ENCODE measurements at regions not wholly inside any gene's neighbourhood (a gene's known extent, or its start where the extent isn't known, plus 50 kb on each side); places are given as distances from the start of the nearest gene placed in this dataset.
"Not testable (repeated sequence)": the region's sequence is repeated elsewhere in the genome, so short reads cannot be mapped to it uniquely, and the experiment has no call there.

DNA sequence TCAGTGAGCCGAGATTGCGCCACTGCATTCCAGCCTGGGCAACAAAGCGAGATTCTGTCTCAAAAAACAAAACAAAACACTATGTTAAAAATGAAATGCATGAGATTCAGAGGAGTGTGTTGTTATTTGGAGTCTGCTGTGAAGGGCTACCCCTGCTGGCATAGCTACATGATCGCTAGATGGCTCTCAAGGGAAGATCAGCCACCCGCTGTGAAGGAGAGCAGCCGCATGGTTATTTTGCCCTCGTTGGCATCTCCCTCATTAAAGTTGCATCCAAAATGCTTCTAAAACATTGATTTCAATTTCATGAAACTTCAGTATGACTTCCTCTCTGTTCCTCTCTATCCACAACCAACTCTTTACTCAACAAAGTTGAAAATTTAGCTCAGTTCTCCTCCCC is 54.8 kb upstream of the NDUFV2 start:
- no peak for ATAC-seq

DNA sequence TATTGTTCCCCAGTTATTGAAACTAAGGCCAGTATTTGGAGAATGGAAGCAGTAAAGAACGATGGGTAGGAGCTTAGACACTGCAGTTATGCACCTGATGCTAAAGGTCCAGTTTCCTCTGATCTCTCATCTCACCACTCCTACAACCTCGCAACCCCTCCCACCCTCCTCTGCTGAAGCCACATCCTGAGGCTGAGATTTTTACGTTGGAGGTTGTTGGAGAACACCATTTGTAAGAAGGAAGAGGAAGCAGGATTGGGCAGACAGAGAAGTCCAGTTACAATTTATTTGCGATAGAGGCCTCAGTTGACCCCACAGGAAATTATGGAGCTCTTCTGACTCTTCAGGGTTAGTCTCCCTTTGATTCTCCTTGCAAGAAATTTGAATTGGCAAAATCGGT is 54.3 kb upstream of the NDUFV2 start:
- ATAC-seq: no peak

More for the DNA sequence above, 54.8 kb upstream of the NDUFV2 start:
- Mint-ChIP-seq H3K36me3 (no peaks in the 10 kb centered on the region), H3K27ac (no peak overlapping the region), H3K4me3 (no peak overlapping the region), H3K4me1 (peaks cover 17% of the 10 kb centered on the region), H3K9me3 (peaks cover 8% of the 10 kb centered on the region)
- DNase-seq (ENCODE audit: low spot score in 2 of 2): no peak

DNA sequence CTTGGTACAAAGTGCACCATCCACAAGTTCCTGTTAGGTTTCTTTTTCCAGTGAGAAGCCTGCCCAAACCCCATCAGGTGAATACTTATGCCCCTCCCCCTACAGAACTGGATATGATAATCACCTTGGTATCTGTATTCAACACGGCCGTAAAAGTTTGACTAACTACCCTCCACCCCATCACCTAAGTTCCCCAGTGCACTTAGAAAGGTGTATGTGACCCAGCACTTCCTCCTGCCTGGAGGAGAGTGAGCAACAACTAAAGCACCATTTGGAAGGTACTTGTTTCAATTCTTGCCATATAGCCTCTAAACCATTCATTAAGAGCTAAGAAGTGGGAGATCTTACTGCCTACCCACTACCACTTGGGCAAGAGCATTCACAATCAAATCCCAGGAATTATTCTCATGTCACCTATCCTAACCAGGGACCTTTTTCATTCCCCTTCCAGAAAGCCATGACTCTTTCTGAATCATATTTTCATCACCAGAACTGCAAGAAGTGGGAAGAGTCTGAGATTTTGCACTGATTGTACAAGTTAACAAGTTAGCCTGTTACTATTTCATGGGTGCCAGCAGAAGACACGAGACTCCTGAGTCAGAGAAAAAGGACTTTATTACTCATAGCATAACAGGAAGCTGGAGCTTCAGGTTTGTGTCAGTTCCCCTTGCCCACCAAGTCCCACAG is 53.5 kb upstream of the NDUFV2 start:
- H3K4me3 Mint-ChIP-seq: no peak overlapping the region
- peaks cover 17% of the 10 kb centered on the region for H3K4me1 Mint-ChIP-seq
- no peaks in the 10 kb centered on the region for H3K36me3 Mint-ChIP-seq
- H3K27ac Mint-ChIP-seq: no peak overlapping the region
- peak; percentile 81 for ATAC-seq
- no peak for DNase-seq (ENCODE audit: low spot score in 2 of 2)
- H3K9me3 Mint-ChIP-seq: peaks cover 8% of the 10 kb centered on the region

More for the DNA sequence above, 54.3 kb upstream of the NDUFV2 start:
- Mint-ChIP-seq H3K27ac (no peak overlapping the region), H3K9me3 (peaks cover 8% of the 10 kb centered on the region), H3K4me1 (peaks cover 17% of the 10 kb centered on the region), H3K36me3 (no peaks in the 10 kb centered on the region), H3K4me3 (no peak overlapping the region)
- no peak for DNase-seq (ENCODE audit: low spot score in 2 of 2)

DNA sequence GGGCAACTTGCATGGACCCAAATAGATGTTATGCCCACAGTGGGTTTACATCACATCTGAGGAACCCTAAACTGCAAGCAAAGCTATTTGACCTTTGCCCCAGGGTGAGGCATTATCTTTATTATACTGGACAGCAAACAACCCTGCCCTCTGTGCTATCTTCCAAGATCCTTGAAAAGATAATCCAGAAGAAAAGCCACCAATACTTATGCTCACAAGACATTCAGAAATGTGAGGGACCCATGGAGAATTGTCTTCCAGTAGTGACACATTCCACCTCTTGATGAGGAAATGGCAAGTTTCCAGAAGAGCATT is 53.0 kb upstream of the NDUFV2 start:
- no peaks in the 10 kb centered on the region for H3K36me3 Mint-ChIP-seq
- DNase-seq (ENCODE audit: low spot score in 2 of 2): no peak
- H3K9me3 Mint-ChIP-seq: peaks cover 8% of the 10 kb centered on the region
- no peak for ATAC-seq
- no peak overlapping the region for H3K4me3 Mint-ChIP-seq
- peaks cover 17% of the 10 kb centered on the region for H3K4me1 Mint-ChIP-seq
- no peak overlapping the region for H3K27ac Mint-ChIP-seq

DNA sequence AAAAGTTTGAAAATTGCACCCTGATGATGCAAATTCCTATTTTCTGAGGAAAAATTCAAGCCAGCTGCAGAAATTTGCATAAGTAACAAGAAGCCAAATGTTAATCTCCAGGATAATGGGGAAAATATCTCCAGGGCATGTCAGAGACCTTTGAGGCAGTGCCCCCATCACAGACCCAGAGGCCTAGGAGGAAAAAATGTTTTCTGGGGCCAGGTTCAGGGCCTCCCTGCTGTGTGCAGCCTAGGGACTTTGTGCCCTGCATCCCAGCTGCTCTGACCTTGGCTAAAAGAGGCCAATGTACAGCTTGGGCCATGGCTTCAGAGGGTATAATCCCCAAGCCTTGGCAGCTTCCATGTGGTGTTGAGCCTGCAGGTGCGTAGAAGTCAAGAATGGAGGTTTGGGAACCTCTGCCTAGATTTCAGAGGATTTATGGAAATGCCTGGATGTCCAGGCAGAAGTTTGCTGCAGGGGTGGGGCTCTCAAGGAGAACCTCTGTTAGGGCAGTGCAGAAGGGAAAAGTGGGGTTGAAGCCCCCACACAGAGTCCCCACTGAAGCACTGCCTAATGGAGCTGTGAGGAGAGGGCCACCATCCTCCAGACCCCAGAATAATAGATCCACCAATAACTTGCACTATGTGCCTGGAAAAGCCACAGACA is 51.7 kb upstream of the NDUFV2 start:
- H3K4me1 Mint-ChIP-seq: peaks cover 17% of the 10 kb centered on the region
- DNase-seq (ENCODE audit: low spot score in 2 of 2); H3K4me3 Mint-ChIP-seq; H3K27ac Mint-ChIP-seq; H3K9me3 Mint-ChIP-seq; ATAC-seq; H3K36me3 Mint-ChIP-seq: not testable (repeated sequence)
